GM13977 (cell line): ENCODE measurements at regions not wholly inside any gene's neighbourhood (a gene's known extent, or its start where the extent isn't known, plus 50 kb on each side); places are given as distances from the start of the nearest gene placed in this dataset.

Source experiments
- DNase-seq: peaks from one replicate; pipeline ENCODE4 v3.0.0; 2012; ENCODE audit warnings: low spot score
- CTCF ChIP-seq: IDR thresholded peaks from 2 replicates; pipeline ENCODE4 v1.5.1; 2012; ENCODE audit warnings: mild to moderate bottlenecking, control low read depth; ENCODE audit not compliant: insufficient read depth; ENCODE audit errors: extremely low read depth, missing control alignments
- in situ Hi-C: fragments of 300-500 bp; cut with MboI; formaldehyde crosslinking; loops from one replicate; pipeline ENCODE4 v1.12.0; 2022; ENCODE audit warnings: low sequenced_read_pairs, low pct_unique_long_range_greater_than_20kb, mixed read lengths, inconsistent platforms; ENCODE audit not compliant: unreplicated experiment

DNA sequence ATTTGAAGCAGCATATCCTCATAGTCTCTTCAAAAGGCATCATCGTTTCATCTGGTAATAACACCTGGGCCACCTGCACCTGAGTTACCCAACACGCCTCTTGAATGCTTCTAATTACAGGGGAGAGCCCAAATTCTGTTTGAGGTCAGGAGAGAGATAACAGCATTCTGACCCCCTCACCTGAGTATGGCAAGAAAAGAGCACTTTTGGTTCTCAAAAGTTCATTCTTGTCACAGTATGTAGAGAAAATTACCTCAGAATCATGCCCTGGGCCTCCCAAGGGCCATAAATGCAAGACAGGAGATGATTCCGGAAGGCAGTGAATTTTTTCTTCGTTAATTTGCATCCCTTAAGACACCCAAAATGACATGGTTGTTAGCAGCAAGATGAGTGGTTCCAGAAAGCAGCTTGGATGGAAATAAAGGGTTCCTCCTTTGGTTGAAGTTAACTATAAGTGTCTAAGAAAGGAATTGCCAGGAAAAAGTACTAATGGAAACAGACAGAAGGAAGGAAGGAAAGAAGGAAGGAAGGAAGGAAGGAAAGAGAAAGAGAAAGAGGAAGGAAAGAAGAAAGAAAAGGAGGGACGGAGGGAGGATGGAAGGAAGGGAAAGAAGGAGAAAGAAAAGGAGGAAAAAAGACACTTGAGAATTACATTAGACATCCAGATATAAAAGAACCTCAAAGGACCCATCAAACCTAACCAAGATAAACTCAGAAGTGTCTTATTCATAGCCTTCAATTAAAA lies 228.4 kb upstream of the RHOBTB1 start:
- DNase-seq, result no peak
- no peak for TF ChIP-seq CTCF
- in situ Hi-C loops, result no loop called here

- TF ChIP-seq CTCF, result no peak
- no peak for DNase-seq
- in situ Hi-C loops, result no loop called here
Measured at GRCh38 chr10:61170594-61170993, 226.6 kb upstream of the RHOBTB1 start.

DNA sequence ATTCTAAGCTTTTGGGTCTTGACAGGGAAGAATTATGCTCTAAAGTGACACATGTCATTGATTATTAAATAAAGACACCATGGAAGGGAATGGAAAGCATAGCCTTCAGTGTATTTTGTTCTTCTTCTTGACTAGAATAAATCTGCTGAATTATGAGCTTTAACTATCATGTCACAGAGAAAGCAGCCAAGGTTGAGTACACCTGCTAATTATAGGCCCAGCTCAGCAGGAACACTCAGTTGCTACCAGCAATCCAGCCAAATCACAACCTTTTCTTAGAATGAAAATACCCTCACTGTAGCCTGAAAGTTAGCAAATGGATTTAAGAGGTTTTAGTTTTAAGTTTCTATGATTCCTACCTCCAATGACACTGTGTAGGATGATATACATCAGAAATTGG lies 225.3 kb upstream of the RHOBTB1 start:
- in situ Hi-C loops, result no loop called here
- no peak for DNase-seq
- no peak for TF ChIP-seq CTCF

GRCh38 chr10:61166489-61166888 lies 222.5 kb upstream of the RHOBTB1 start:
- no peak for DNase-seq
- in situ Hi-C loops, result no loop called here
- no peak for TF ChIP-seq CTCF

DNA sequence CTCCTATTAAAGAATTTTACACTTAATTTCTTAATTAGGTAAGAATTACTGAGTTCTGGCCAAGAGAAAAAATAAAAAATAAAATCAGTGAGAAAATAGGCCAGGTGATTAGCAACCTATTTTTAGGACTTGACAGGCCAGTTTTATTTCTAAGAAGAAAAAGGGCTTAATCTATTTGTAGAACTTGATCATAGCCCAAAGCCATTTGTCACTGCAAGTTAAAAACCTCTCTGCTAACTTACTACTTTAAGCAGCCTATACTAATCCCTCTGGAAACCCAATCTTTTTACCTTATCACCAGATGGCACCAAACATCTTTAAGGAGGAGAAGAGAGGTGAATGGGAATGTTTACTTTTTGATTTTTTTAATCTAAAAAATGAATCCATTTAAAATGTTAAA lies 222.1 kb upstream of the RHOBTB1 start:
- in situ Hi-C loops, result no loop called here
- TF ChIP-seq CTCF, result no peak
- DNase-seq, result no peak

DNA sequence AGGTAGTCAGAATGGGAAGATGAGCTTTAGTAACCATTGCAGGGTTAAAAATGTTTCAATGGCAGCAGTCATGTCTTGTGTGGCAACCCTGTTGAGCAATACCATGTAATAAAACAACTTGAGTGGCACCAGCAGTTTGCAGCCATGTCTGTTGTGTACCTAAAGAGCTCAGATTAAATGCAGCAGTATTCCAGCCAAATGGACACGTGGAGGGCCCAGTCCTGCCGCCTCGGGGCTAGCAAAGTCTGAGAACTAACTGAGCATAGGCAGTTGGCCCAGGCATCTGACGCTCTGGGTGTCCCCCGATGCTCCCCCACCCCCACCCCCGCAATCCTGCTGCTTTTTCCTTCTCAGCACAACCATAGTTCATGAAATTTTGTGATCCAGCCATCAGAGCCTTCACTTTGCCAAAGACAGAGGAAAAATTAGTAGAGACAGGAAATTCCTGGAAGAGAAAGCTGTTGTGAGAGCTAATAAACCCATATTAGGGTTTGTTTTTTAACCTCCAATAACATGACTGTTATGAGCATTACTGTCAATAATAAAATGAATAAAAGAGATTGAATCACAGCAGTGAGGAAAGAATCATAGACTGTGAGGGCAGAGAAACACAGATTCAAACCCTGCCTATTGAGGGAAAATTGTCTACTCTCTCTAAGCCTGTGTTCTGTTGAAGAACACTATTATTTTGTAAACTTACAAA lies 220.6 kb upstream of the RHOBTB1 start:
- no peak for TF ChIP-seq CTCF
- DNase-seq, result no peak
- in situ Hi-C loops, result no loop called here

DNA sequence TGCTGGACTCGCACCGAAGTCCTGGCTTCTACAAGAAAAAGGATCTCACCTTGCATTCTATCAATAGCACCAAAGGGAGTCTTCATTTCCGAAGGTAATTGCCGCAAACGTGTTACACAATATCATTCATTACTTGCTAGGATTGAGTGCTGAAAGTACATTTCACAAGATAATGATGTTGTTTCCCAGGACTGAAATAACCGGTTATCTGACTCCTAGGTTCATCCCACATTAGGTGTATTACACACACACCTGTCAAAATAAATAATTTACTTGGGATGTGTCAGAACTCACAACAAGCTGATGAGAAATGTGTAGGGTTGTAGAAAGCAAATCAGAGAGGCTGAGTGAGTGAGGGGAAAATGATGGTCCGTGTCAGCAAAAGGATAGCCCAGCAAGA lies 219.4 kb upstream of the RHOBTB1 start:
- in situ Hi-C loops, result no loop called here
- TF ChIP-seq CTCF, result no peak
- no peak for DNase-seq
